ENCODE measurements at regions not wholly inside any gene's neighbourhood (a gene's known extent, or its start where the extent isn't known, plus 50 kb on each side); places are given as distances from the start of the nearest gene placed in this dataset.

- Histone ChIP-seq H3K27me3 (replicated peaks) (no peaks in the 10 kb centered on the region), H3K4me3 (ENCODE audit: low read depth, low read length) (no peak overlapping the region), H3K36me3 (replicated peaks) (no peaks in the 10 kb centered on the region), H3K27ac (no peak overlapping the region)
- DNase-seq: no peak
- in situ Hi-C loops (cut with HindIII; ENCODE audit: low pct_ligation_motif_present, low sequenced_read_pairs): no loop called here
- TF ChIP-seq CTCF (IDR thresholded peaks at IDR 0.05; ENCODE audit: low read depth, low read length, missing control alignments): no peak
These were observed 60.3 kb upstream of the ADAMTS16 start for GRCh38 chr5:5079876-5080275.

DNA sequence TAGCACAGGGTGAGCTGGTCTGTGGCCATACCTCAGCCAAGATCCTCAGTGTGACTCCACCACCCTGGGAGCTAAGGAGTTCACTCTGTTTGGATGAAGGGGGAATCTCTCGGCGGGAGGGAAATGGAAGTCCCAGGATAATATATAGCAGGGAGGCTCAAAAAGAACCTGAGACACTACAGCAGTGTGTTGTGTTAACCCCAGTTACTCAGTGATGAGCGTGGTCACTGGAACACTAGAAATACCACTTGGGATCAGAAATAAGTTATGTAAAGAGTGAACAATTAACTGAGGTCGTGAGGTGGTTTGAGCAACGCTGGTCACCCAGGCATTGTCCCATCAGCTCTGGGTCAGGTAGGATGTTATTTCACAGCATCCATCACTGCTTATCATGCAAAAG is 59.3 kb upstream of the ADAMTS16 start:
- in situ Hi-C loops (cut with HindIII; ENCODE audit: low pct_ligation_motif_present, low sequenced_read_pairs): no loop called here
- H3K27me3 ChIP-seq (replicated peaks): no peaks in the 10 kb centered on the region
- TF ChIP-seq CTCF (IDR thresholded peaks at IDR 0.05; ENCODE audit: low read depth, low read length, missing control alignments): no peak
- no peak for DNase-seq
- no peak overlapping the region for H3K4me3 ChIP-seq (ENCODE audit: low read depth, low read length)
- no peak overlapping the region for H3K27ac ChIP-seq
- H3K36me3 ChIP-seq (replicated peaks): no peaks in the 10 kb centered on the region

GRCh38 chr5:5085381-5085780 is 54.7 kb upstream of the ADAMTS16 start:
- Histone ChIP-seq H3K36me3 (replicated peaks) (no peaks in the 10 kb centered on the region), H3K4me3 (ENCODE audit: low read depth, low read length) (no peak overlapping the region), H3K27ac (no peak overlapping the region), H3K27me3 (replicated peaks) (no peaks in the 10 kb centered on the region)
- in situ Hi-C loops (cut with HindIII; ENCODE audit: low pct_ligation_motif_present, low sequenced_read_pairs): no loop called here
- no peak for DNase-seq
- TF ChIP-seq CTCF (IDR thresholded peaks at IDR 0.05; ENCODE audit: low read depth, low read length, missing control alignments): no peak

- H3K27ac ChIP-seq: no peak overlapping the region
- H3K27me3 ChIP-seq (replicated peaks): no peaks in the 10 kb centered on the region
- TF ChIP-seq CTCF (IDR thresholded peaks at IDR 0.05; ENCODE audit: low read depth, low read length, missing control alignments): no peak
- DNase-seq: no peak
- no peaks in the 10 kb centered on the region for H3K36me3 ChIP-seq (replicated peaks)
- in situ Hi-C loops (cut with HindIII; ENCODE audit: low pct_ligation_motif_present, low sequenced_read_pairs): no loop called here
- no peak overlapping the region for H3K4me3 ChIP-seq (ENCODE audit: low read depth, low read length)
These were observed 50.1 kb upstream of the ADAMTS16 start for GRCh38 chr5:5089895-5090649.
